Ishikawa (cell line): ENCODE measurements at regions not wholly inside any gene's neighbourhood (a gene's known extent, or its start where the extent isn't known, plus 50 kb on each side); places are given as distances from the start of the nearest gene placed in this dataset.

Experiments
- CEBPB ChIP-seq: IDR thresholded peaks from 2 replicates; pipeline ENCODE4 v1.6.1; 2012
- CREB1 ChIP-seq: IDR thresholded peaks from 2 replicates; pipeline ENCODE4 v1.6.1; 2012; ENCODE audit warnings: low read depth
- EGR1 ChIP-seq: IDR thresholded peaks from 2 replicates; pipeline ENCODE4 v1.6.1; 2012
- EP300 ChIP-seq: IDR thresholded peaks from 2 replicates; pipeline ENCODE4 v1.6.1; 2012; ENCODE audit warnings: borderline replicate concordance
- MAX ChIP-seq: IDR thresholded peaks from 2 replicates; pipeline ENCODE4 v1.6.1; 2012
- RAD21 ChIP-seq: IDR thresholded peaks from 2 replicates; pipeline ENCODE4 v1.6.1; 2012; ENCODE audit warnings: low read depth
- REST ChIP-seq: IDR thresholded peaks from 2 replicates; pipeline ENCODE4 v1.6.1; 2012; ENCODE audit warnings: low read depth, mild to moderate bottlenecking
- TAF1 ChIP-seq: IDR thresholded peaks from 2 replicates; pipeline ENCODE4 v1.6.1; 2012; ENCODE audit warnings: low read depth, mild to moderate bottlenecking
- TCF12 ChIP-seq: IDR thresholded peaks from 2 replicates; pipeline ENCODE4 v1.6.1; 2012; ENCODE audit warnings: low read depth
- TEAD4 ChIP-seq: IDR thresholded peaks from 2 replicates; pipeline ENCODE4 v1.6.1; 2012
- USF1 ChIP-seq: IDR thresholded peaks from 2 replicates; pipeline ENCODE4 v1.6.1; 2012
- YY1 ChIP-seq: IDR thresholded peaks from 2 replicates; pipeline ENCODE4 v1.6.1; 2012; ENCODE audit warnings: low read depth

GRCh38 chr11:25908726-25909125 lies 423.2 kb upstream of the ANO3 start:
- no peak for TF ChIP-seq TAF1
- TF ChIP-seq RAD21, result no peak
- TF ChIP-seq CEBPB, result no peak
- no peak for TF ChIP-seq REST
- TF ChIP-seq EP300, result no peak
- no peak for TF ChIP-seq EGR1
- TF ChIP-seq CREB1, result no peak
- TF ChIP-seq TEAD4, result no peak
- no peak for TF ChIP-seq YY1
- TF ChIP-seq MAX, result no peak
- no peak for TF ChIP-seq TCF12
- TF ChIP-seq USF1, result no peak
